SU-DHL-6 (cell line): ENCODE measurements at regions not wholly inside any gene's neighbourhood (a gene's known extent, or its start where the extent isn't known, plus 50 kb on each side); places are given as distances from the start of the nearest gene placed in this dataset.

Source experiments
- H2AFZ ChIP-seq: fragments of 200-600 bp; sonication (generic); 2 replicates; pipeline ENCODE4 v1.6.1; 2014; ENCODE audit warnings: low read depth, mild to moderate bottlenecking, moderate library complexity, mixed read lengths, antibody characterized with exemption, low read length; ENCODE audit not compliant: severe bottlenecking
- H3F3A ChIP-seq: fragments of 200-600 bp; shearing (Covaris generic); 2 replicates; pipeline ENCODE4 v1.6.0; 2016; ENCODE audit warnings: antibody characterized with exemption, mild to moderate bottlenecking; ENCODE audit not compliant: insufficient read depth
- H3K27ac ChIP-seq: fragments of 200-600 bp; sonication (generic); 2 replicates; pipeline ENCODE4 v1.5.1; 2016; ENCODE audit warnings: low read depth, mild to moderate bottlenecking, low read length, moderate library complexity, mixed read lengths
- H3K27me3 ChIP-seq: fragments of 200-600 bp; sonication (generic), shearing (Covaris generic); 2 replicates; pipeline ENCODE4 v1.6.0; 2014; ENCODE audit warnings: mild to moderate bottlenecking, low read length
- H3K36me3 ChIP-seq: fragments of 200-600 bp; sonication (generic); 2 replicates; pipeline ENCODE4 v1.6.1; 2014; ENCODE audit warnings: mild to moderate bottlenecking, low read length, mixed read lengths
- H3K4me2 ChIP-seq: fragments of 300-600, 200-600 bp; shearing (Covaris generic), sonication (generic); 2 replicates; pipeline ENCODE4 v1.6.0; 2014; ENCODE audit warnings: low read length, low read depth, mild to moderate bottlenecking; ENCODE audit not compliant: poor library complexity, severe bottlenecking
- H3K4me3 ChIP-seq: fragments of 200-600 bp; sonication (generic); 2 replicates; pipeline ENCODE4 v1.5.1; 2014; ENCODE audit warnings: antibody characterized with exemption, low read length, mild to moderate bottlenecking, mixed read lengths; ENCODE audit not compliant: insufficient read depth, poor library complexity, severe bottlenecking
- H3K79me2 ChIP-seq: fragments of 200-600 bp; sonication (generic); 2 replicates; pipeline ENCODE4 v1.6.1; 2014; ENCODE audit warnings: mild to moderate bottlenecking, low read length, moderate library complexity; ENCODE audit not compliant: insufficient read depth
- H3K9ac ChIP-seq: fragments of 200-600 bp; sonication (generic); 2 replicates; pipeline ENCODE4 v1.7.0; 2014; ENCODE audit warnings: mild to moderate bottlenecking, low read length
- H3K9me2 ChIP-seq: fragments of 200-600 bp; sonication (generic); replicated peaks from 2 replicates; pipeline ENCODE4 v1.6.1; 2014; ENCODE audit warnings: low read length; ENCODE audit not compliant: insufficient read depth
- H3K9me3 ChIP-seq: fragments of 200-600 bp; sonication (generic); 2 replicates; pipeline ENCODE4 v1.6.1; 2014; ENCODE audit warnings: low read length, mixed read lengths; ENCODE audit not compliant: insufficient read depth
- H4K20me1 ChIP-seq: fragments of 200-600 bp; sonication (generic); 2 replicates; pipeline ENCODE4 v1.6.1; 2014; ENCODE audit warnings: low read depth, mild to moderate bottlenecking, antibody characterized with exemption, low read length, moderate library complexity, mixed read lengths
- EZH2phosphoT487 ChIP-seq: fragments of 200-600 bp; sonication (generic), shearing (Covaris generic); conservative IDR thresholded peaks from 2 replicates; pipeline ENCODE4 v1.6.1; 2018; ENCODE audit warnings: mild to moderate bottlenecking, antibody characterized with exemption, low read length, moderate library complexity, mixed read lengths
- TF ChIP-seq, protein P1 (sequence below): fragments of 200-600 bp; sonication (generic); IDR thresholded peaks from one replicate; pipeline ENCODE4 v1.5.1; 2017; ENCODE audit warnings: antibody characterized with exemption, mild to moderate bottlenecking, low read length, moderate library complexity; ENCODE audit not compliant: insufficient read depth, poor library complexity, severe bottlenecking

- H3K27ac ChIP-seq, result no peak overlapping the region
- no peaks in the 10 kb centered on the region for H4K20me1 ChIP-seq
- H2AFZ ChIP-seq, result no peak overlapping the region
- no peaks in the 10 kb centered on the region for H3K36me3 ChIP-seq
- H3K27me3 ChIP-seq, result no peaks in the 10 kb centered on the region
- no peaks in the 10 kb centered on the region for H3F3A ChIP-seq
- no peaks in the 10 kb centered on the region for H3K9me3 ChIP-seq
- no peak overlapping the region for H3K9ac ChIP-seq
- TF ChIP-seq, protein P1, sequence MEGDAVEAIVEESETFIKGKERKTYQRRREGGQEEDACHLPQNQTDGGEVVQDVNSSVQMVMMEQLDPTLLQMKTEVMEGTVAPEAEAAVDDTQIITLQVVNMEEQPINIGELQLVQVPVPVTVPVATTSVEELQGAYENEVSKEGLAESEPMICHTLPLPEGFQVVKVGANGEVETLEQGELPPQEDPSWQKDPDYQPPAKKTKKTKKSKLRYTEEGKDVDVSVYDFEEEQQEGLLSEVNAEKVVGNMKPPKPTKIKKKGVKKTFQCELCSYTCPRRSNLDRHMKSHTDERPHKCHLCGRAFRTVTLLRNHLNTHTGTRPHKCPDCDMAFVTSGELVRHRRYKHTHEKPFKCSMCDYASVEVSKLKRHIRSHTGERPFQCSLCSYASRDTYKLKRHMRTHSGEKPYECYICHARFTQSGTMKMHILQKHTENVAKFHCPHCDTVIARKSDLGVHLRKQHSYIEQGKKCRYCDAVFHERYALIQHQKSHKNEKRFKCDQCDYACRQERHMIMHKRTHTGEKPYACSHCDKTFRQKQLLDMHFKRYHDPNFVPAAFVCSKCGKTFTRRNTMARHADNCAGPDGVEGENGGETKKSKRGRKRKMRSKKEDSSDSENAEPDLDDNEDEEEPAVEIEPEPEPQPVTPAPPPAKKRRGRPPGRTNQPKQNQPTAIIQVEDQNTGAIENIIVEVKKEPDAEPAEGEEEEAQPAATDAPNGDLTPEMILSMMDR, result no peak
- no peak for TF ChIP-seq EZH2phosphoT487
- H3K4me2 ChIP-seq, result no peak overlapping the region
- H3K79me2 ChIP-seq, result no peaks in the 10 kb centered on the region
- H3K4me3 ChIP-seq, result no peak overlapping the region
- no peaks in the 10 kb centered on the region for H3K9me2 ChIP-seq
Observed at GRCh38 chr11:109994907-109995306, 98.3 kb upstream of the ZC3H12C start.

DNA sequence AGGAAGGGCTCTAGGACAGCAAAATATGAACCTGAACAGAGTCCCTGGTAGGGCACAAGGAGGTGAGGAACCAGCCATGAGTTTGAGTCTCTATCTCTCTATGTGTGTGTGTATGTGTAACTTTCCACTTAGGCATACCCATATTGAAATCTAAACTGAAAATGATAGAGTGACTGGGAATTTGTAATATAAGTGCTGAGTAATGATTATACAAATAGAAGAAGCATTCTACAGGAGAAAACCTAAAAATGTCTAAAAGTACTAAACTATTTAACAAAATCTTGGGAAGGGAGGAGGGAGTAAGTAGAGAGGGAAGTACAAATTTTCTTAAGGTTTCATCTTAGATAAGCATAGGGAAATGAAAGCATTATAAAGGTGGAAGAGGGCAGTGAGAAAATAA, 97.1 kb upstream of the ZC3H12C start:
- no peak overlapping the region for H3K4me2 ChIP-seq
- no peak for TF ChIP-seq EZH2phosphoT487
- TF ChIP-seq, protein P1, result no peak
- no peaks in the 10 kb centered on the region for H3K9me3 ChIP-seq

DNA sequence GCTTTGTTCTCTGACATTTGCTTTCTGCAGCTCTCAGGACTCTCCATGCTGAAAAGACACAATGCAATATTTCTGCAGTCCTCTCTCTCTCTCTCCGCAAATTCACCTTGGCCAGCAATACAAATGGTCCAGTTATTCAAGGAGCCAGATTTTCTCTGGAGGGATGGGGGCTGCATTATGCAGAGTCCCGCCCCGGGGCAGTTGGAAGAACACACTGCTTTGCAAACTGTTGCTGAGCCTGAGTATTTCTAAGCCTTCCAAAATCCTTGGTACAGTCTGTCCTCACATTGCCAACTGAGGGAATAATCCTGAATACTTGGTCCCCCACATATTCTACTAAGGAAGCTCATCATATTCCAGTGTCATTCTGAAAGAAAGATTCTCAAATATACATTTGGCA, 94.3 kb upstream of the ZC3H12C start:
- Histone ChIP-seq H3K9me3 (no peaks in the 10 kb centered on the region), H4K20me1 (no peaks in the 10 kb centered on the region), H3K9ac (no peak overlapping the region), H3F3A (no peaks in the 10 kb centered on the region), H3K79me2 (no peaks in the 10 kb centered on the region), H2AFZ (no peak overlapping the region), H3K4me3 (no peak overlapping the region), H3K4me2 (no peak overlapping the region), H3K9me2 (no peaks in the 10 kb centered on the region), H3K36me3 (no peaks in the 10 kb centered on the region), H3K27ac (no peak overlapping the region), H3K27me3 (no peaks in the 10 kb centered on the region)
- TF ChIP-seq, protein P1, result no peak
- no peak for TF ChIP-seq EZH2phosphoT487

More for the DNA sequence above, 97.1 kb upstream of the ZC3H12C start:
- H3K9me2 ChIP-seq, result no peaks in the 10 kb centered on the region
- H3K4me3 ChIP-seq, result no peak overlapping the region
- H3F3A ChIP-seq, result no peaks in the 10 kb centered on the region
- no peak overlapping the region for H3K27ac ChIP-seq
- H2AFZ ChIP-seq, result no peak overlapping the region
- H3K79me2 ChIP-seq, result no peaks in the 10 kb centered on the region
- no peaks in the 10 kb centered on the region for H4K20me1 ChIP-seq
- no peak overlapping the region for H3K9ac ChIP-seq
- H3K27me3 ChIP-seq, result no peaks in the 10 kb centered on the region
- H3K36me3 ChIP-seq, result no peaks in the 10 kb centered on the region

DNA sequence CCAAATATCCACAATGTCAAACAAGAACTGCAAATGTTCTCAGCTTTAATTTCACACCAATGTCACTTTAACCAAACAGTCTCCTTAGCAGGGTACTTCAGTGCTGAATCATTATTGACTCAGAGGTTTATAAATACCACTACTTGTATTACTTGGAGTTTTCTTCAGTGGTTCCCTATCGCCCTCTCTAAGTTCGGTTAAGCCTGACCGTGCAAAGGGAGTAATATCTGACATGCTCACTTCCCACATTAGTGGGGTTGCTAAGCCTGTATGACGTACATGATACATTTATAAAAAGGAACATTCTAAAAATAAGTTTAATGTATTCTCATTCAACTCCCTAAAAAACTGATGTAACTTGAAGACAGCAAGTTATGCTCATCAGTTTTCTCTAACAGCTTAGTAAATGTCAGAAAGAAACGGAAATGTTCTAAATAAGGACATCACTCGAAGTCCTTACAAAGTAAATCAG, 93.1 kb upstream of the ZC3H12C start:
- Histone ChIP-seq H3K79me2 (no peaks in the 10 kb centered on the region), H3K9me2 (no peaks in the 10 kb centered on the region), H3K9me3 (no peaks in the 10 kb centered on the region), H4K20me1 (no peaks in the 10 kb centered on the region), H3K9ac (no peak overlapping the region), H3K4me2 (no peak overlapping the region), H2AFZ (no peak overlapping the region), H3K36me3 (no peaks in the 10 kb centered on the region), H3K27ac (no peak overlapping the region), H3K27me3 (no peaks in the 10 kb centered on the region), H3F3A (no peaks in the 10 kb centered on the region), H3K4me3 (no peak overlapping the region)
- TF ChIP-seq, protein P1, result no peak
